ENCODE measurements at regions not wholly inside any gene's neighbourhood (a gene's known extent, or its start where the extent isn't known, plus 50 kb on each side); places are given as distances from the start of the nearest gene placed in this dataset.

- H3K4me3 ChIP-seq (ENCODE audit: low read depth, low read length), result no peak overlapping the region
- no peak for TF ChIP-seq CTCF (IDR thresholded peaks at IDR 0.05; ENCODE audit: low read depth, low read length)
Measured at GRCh38 chr2:239781454-239781853, 243.7 kb downstream of the NDUFA10 start.

GRCh38 chr2:239780236-239780994 lies 244.7 kb downstream of the NDUFA10 start:
- no peak overlapping the region for H3K4me3 ChIP-seq (ENCODE audit: low read depth, low read length)
- TF ChIP-seq CTCF (IDR thresholded peaks at IDR 0.05; ENCODE audit: low read depth, low read length), result no peak

- H3K4me3 ChIP-seq (ENCODE audit: low read depth, low read length), result no peak overlapping the region
- no peak for TF ChIP-seq CTCF (IDR thresholded peaks at IDR 0.05; ENCODE audit: low read depth, low read length)
Measured at GRCh38 chr2:239779584-239779983, 245.6 kb downstream of the NDUFA10 start.

GRCh38 chr2:239778861-239779558 lies 246.1 kb downstream of the NDUFA10 start:
- H3K4me3 ChIP-seq (ENCODE audit: low read depth, low read length), result no peak overlapping the region
- no peak for TF ChIP-seq CTCF (IDR thresholded peaks at IDR 0.05; ENCODE audit: low read depth, low read length)

DNA sequence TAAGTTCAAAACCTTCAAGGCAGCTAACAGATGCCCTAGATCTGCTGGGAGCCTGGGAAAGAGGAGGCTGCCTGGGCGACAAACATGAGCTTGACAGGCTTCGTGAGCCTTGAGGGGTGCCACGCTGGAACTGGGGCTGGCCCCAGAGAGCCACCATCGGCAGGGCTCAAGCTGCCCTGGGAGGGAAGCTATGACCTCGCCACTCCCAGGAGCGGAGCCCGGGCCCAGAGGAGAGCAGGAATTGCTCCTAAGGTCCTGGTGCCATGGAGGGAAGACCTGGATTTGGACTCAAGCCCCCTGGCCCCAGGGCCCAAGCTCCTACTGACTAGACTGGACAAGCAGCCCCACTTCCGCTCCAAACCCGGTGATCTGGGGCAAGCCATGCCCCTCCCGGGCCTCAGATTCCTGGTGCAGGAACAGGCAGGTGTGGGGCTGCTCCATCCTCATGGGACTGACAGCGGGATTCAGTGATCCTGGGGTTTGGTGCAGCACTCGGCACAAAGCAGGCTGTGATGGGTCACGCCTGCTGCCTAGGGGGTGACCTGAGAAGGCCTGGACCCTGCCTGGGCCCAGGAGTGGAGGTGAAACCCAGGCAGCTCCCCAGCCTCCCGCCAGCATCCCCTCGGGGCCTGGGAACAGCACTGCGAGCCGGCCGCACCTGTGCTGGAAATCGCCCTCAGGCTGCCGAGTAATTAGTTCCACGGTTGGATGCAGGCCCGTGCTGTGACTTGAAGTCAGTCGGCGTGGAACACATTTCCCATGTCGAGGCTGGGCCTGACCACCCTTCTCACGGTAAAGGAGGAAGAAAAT lies 246.9 kb downstream of the NDUFA10 start:
- no peak for TF ChIP-seq CTCF (IDR thresholded peaks at IDR 0.05; ENCODE audit: low read depth, low read length)
- H3K4me3 ChIP-seq (ENCODE audit: low read depth, low read length), result no peak overlapping the region

DNA sequence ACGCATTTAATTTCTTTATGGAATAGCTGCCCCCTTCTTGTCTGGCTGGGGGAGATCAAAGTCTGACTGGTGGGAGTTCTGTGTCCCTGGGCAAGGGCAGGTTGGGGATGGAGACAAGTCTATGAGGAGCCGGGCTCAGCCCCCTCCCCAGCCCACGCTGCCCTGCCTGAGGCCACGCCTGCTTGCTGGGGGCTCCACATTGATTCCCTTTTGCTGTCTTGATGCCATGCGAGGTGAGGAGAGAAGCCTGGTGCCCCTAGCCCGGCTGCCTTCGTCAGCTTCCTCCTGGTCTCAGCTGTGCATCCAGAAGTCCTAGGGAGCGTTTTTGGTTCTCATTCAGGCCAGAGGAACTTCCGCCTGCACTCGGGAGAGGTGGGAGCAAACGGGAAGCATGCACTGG lies 247.9 kb downstream of the NDUFA10 start:
- TF ChIP-seq CTCF (IDR thresholded peaks at IDR 0.05; ENCODE audit: low read depth, low read length), result no peak
- H3K4me3 ChIP-seq (ENCODE audit: low read depth, low read length), result no peak overlapping the region

Data from WI38 (cell line).